GM12878 (cell line): ENCODE measurements at regions not wholly inside any gene's neighbourhood (a gene's known extent, or its start where the extent isn't known, plus 50 kb on each side); places are given as distances from the start of the nearest gene placed in this dataset.

Experiments used
- CHD2 ChIP-seq: IDR thresholded peaks from 2 replicates; pipeline ENCODE4 v1.6.1; 2011; ENCODE audit warnings: low read depth, low read length, improper control_type of control experiment, borderline replicate concordance
- EP300 ChIP-seq, 2 experiments: fragments of 150-350 bp in 1 of 2; IDR thresholded peaks; 2 replicates each; pipeline ENCODE4 v1.6.1; 2011 to 2012; ENCODE audit warnings: low read depth in 2 of 2, low read length in 2 of 2, borderline replicate concordance in 1 of 2, improper control_type of control experiment in 1 of 2, inconsistent platforms in 1 of 2; ENCODE audit not compliant: control insufficient read depth in 1 of 2
- RAD51 ChIP-seq: fragments of 450-650 bp; IDR thresholded peaks from 2 replicates; pipeline ENCODE4 v1.6.1; 2016; ENCODE audit warnings: moderate library complexity, mild to moderate bottlenecking, inconsistent platforms
- TF ChIP-seq, protein P1 (sequence below), 3 experiments: IDR thresholded peaks in 2 of 3; conservative IDR thresholded peaks in 1 of 3; 2 replicates each; pipeline ENCODE4 v1.5.1; 2011; ENCODE audit warnings: low read depth in 3 of 3, low read length in 3 of 3, mild to moderate bottlenecking in 3 of 3, control low read depth in 2 of 3, moderate library complexity in 2 of 3, inconsistent platforms in 1 of 3, mixed read lengths in 1 of 3; ENCODE audit not compliant: control insufficient read depth in 2 of 3, insufficient read depth in 1 of 3; ENCODE audit errors: extremely low read depth in 1 of 3

GRCh38 chr16:7037495-7037894, 295.1 kb upstream of the RBFOX1 start:
- TF ChIP-seq, protein P1, sequence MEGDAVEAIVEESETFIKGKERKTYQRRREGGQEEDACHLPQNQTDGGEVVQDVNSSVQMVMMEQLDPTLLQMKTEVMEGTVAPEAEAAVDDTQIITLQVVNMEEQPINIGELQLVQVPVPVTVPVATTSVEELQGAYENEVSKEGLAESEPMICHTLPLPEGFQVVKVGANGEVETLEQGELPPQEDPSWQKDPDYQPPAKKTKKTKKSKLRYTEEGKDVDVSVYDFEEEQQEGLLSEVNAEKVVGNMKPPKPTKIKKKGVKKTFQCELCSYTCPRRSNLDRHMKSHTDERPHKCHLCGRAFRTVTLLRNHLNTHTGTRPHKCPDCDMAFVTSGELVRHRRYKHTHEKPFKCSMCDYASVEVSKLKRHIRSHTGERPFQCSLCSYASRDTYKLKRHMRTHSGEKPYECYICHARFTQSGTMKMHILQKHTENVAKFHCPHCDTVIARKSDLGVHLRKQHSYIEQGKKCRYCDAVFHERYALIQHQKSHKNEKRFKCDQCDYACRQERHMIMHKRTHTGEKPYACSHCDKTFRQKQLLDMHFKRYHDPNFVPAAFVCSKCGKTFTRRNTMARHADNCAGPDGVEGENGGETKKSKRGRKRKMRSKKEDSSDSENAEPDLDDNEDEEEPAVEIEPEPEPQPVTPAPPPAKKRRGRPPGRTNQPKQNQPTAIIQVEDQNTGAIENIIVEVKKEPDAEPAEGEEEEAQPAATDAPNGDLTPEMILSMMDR (IDR thresholded peaks at IDR 0.05 in 2 of 3, conservative IDR thresholded peaks at IDR 0.05 in 1 of 3; ENCODE audit: control insufficient read depth in 2 of 3, extremely low read depth in 1 of 3, insufficient read depth in 1 of 3, low read depth in 3 of 3, low read length in 3 of 3): no peak
- TF ChIP-seq EP300 (IDR thresholded peaks at IDR 0.05; ENCODE audit: borderline replicate concordance in 1 of 2, control insufficient read depth in 1 of 2, low read depth in 2 of 2, low read length in 2 of 2) (no peak), CHD2 (no peak), RAD51 (no peak)
